Neural progenitor cell (in vitro differentiated cells): ENCODE measurements at regions not wholly inside any gene's neighbourhood (a gene's known extent, or its start where the extent isn't known, plus 50 kb on each side); places are given as distances from the start of the nearest gene placed in this dataset.

Experiments
- EZH2phosphoT487 ChIP-seq: fragments of 200-600 bp; sonication (generic); IDR thresholded peaks from 2 replicates; pipeline ENCODE4 v1.6.1; 2017; ENCODE audit warnings: antibody characterized with exemption
- TF ChIP-seq, protein P1 (sequence below): fragments of 200-600 bp; sonication (generic); IDR thresholded peaks from 2 replicates; pipeline ENCODE4 v1.5.1; 2017; ENCODE audit warnings: antibody characterized with exemption, mild to moderate bottlenecking

DNA sequence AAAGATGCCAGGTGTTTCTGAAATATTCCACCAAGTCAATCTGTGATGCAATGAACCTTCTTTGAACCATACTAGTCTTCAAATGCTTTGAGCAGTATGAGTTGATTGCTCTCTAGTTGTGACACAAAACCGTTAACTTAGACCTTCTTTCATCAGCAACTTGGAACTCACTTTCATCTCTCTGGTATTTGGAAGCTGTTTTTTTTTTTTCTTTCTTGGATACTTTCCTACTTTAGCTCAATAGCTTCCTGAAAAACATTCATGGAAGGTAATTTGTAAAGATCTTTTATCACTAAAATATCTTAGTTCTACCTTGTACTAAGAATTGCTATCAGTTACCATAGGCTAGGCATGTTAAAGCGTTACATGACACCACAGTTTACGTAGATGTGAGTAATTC lies 1071.9 kb upstream of the CHAC2 start:
- TF ChIP-seq, protein P1, sequence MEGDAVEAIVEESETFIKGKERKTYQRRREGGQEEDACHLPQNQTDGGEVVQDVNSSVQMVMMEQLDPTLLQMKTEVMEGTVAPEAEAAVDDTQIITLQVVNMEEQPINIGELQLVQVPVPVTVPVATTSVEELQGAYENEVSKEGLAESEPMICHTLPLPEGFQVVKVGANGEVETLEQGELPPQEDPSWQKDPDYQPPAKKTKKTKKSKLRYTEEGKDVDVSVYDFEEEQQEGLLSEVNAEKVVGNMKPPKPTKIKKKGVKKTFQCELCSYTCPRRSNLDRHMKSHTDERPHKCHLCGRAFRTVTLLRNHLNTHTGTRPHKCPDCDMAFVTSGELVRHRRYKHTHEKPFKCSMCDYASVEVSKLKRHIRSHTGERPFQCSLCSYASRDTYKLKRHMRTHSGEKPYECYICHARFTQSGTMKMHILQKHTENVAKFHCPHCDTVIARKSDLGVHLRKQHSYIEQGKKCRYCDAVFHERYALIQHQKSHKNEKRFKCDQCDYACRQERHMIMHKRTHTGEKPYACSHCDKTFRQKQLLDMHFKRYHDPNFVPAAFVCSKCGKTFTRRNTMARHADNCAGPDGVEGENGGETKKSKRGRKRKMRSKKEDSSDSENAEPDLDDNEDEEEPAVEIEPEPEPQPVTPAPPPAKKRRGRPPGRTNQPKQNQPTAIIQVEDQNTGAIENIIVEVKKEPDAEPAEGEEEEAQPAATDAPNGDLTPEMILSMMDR: no peak
- no peak for TF ChIP-seq EZH2phosphoT487
